ENCODE measurements at regions not wholly inside any gene's neighbourhood (a gene's known extent, or its start where the extent isn't known, plus 50 kb on each side); places are given as distances from the start of the nearest gene placed in this dataset.

DNA sequence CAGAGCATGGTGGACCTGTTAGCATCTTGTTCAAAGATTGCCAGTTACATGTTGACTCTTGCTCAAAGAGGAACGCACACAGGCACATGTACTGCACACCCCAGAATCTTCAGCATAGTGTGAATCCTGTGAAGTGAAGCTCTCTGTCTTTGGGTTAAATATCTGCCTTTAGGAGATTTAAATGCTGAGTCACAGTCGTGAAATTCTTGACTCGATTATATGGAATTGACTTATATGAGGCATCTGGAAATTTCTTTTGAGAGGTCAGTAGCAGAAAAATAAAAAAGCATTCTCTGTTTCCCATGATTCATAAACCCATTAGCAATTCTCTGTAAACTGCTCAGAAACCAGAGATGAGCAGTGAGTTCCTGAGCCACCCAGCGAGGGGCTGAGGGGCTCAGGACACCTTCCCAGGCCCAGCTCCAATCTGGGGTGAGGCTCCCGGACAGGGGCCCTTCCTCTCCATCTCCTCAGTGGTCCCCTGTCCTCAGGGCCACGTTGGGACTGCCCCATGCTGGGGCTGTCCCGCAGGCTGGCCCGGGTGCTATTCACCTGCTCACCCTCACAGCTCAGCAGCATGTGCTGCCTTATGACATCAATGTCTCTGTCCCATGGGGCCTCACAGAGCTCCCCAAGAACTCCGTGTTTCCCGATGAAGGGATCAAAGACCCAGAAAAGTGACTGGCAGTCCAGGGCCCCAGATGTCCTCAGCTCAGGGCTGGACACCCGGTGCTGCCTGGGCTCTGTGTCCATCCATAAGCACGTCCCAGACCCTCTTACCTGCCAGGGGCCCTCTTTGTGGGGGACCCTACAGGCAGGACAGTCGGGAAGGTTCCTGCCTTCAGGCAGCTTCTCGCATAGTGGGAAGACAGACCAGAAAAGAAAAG, 50.0 kb upstream of the INSIG1 start:
- H3K4me3 ChIP-seq (ENCODE audit: low read depth, low read length): no peak overlapping the region
- TF ChIP-seq, protein P1, sequence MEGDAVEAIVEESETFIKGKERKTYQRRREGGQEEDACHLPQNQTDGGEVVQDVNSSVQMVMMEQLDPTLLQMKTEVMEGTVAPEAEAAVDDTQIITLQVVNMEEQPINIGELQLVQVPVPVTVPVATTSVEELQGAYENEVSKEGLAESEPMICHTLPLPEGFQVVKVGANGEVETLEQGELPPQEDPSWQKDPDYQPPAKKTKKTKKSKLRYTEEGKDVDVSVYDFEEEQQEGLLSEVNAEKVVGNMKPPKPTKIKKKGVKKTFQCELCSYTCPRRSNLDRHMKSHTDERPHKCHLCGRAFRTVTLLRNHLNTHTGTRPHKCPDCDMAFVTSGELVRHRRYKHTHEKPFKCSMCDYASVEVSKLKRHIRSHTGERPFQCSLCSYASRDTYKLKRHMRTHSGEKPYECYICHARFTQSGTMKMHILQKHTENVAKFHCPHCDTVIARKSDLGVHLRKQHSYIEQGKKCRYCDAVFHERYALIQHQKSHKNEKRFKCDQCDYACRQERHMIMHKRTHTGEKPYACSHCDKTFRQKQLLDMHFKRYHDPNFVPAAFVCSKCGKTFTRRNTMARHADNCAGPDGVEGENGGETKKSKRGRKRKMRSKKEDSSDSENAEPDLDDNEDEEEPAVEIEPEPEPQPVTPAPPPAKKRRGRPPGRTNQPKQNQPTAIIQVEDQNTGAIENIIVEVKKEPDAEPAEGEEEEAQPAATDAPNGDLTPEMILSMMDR (IDR thresholded peaks at IDR 0.05; ENCODE audit: borderline replicate concordance, insufficient read depth, low read depth, low read length): no peak
